CD4-positive, alpha-beta T cell treated with Interleukin-15 for 1 hour (primary cell): ENCODE measurements at regions not wholly inside any gene's neighbourhood (a gene's known extent, or its start where the extent isn't known, plus 50 kb on each side); places are given as distances from the start of the nearest gene placed in this dataset.
"Not testable (repeated sequence)": the region's sequence is repeated elsewhere in the genome, so short reads cannot be mapped to it uniquely, and the experiment has no call there.

ENCODE experiments used
- DNase-seq: peaks from one replicate; pipeline ENCODE4 v3.0.0-alpha.2; 2020

- DNase-seq, result no peak
Observed at GRCh38 chr12:123061441-123062205, 81.1 kb downstream of the ARL6IP4 start.

- no peak for DNase-seq
Observed at GRCh38 chr12:123059500-123059899, 79.0 kb downstream of the ARL6IP4 start.

GRCh38 chr12:123058980-123059379 is 78.5 kb downstream of the ARL6IP4 start:
- no peak for DNase-seq

GRCh38 chr12:123058481-123058880 is 78.0 kb downstream of the ARL6IP4 start:
- DNase-seq, result no peak

- no peak for DNase-seq
Observed at GRCh38 chr12:123057513-123058265, 77.2 kb downstream of the ARL6IP4 start.

GRCh38 chr12:123056709-123057108 is 76.2 kb downstream of the ARL6IP4 start:
- DNase-seq, result no peak

GRCh38 chr12:123056053-123056452 is 75.6 kb downstream of the ARL6IP4 start:
- no peak for DNase-seq

GRCh38 chr12:123055281-123055766 is 74.8 kb downstream of the ARL6IP4 start:
- no peak for DNase-seq

- no peak for DNase-seq
Observed at GRCh38 chr12:123054371-123054770, 73.9 kb downstream of the ARL6IP4 start.

- DNase-seq, result no peak
Observed at GRCh38 chr12:123051556-123051955, 71.1 kb downstream of the ARL6IP4 start.

- DNase-seq, result no peak
Observed at GRCh38 chr12:123050913-123051312, 70.4 kb downstream of the ARL6IP4 start.

GRCh38 chr12:123050331-123050831 is 69.9 kb downstream of the ARL6IP4 start:
- DNase-seq, result no peak

- DNase-seq, result no peak
Observed at GRCh38 chr12:123049398-123050240, 69.1 kb downstream of the ARL6IP4 start.

- DNase-seq, result not testable (repeated sequence)
Observed at GRCh38 chr12:123047892-123048291, 67.4 kb downstream of the ARL6IP4 start.

- no peak for DNase-seq
Observed at GRCh38 chr12:123047289-123047688, 66.8 kb downstream of the ARL6IP4 start.

GRCh38 chr12:123046431-123046830 is 66.0 kb downstream of the ARL6IP4 start:
- no peak for DNase-seq

- no peak for DNase-seq
Observed at GRCh38 chr12:123045678-123046077, 65.2 kb downstream of the ARL6IP4 start.

GRCh38 chr12:123044351-123044750 is 63.9 kb downstream of the ARL6IP4 start:
- no peak for DNase-seq

- DNase-seq, result peak; percentile 75
Observed at GRCh38 chr12:123043536-123044001, 63.1 kb downstream of the ARL6IP4 start.

- DNase-seq, result no peak
Observed at GRCh38 chr12:123042833-123043232, 62.4 kb downstream of the ARL6IP4 start.

- DNase-seq, result no peak
Observed at GRCh38 chr12:123041811-123042655, 61.6 kb downstream of the ARL6IP4 start.

- no peak for DNase-seq
Observed at GRCh38 chr12:123041042-123041531, 60.6 kb downstream of the ARL6IP4 start.
